ENCODE measurements at regions not wholly inside any gene's neighbourhood (a gene's known extent, or its start where the extent isn't known, plus 50 kb on each side); places are given as distances from the start of the nearest gene placed in this dataset.
A peak's percentile ranks its signal among the peaks of the same experiment; 100 is the strongest.

GRCh38 chr5:142395334-142395733 lies 70.5 kb upstream of the SPRY4 start:
- TF ChIP-seq CTCF (IDR thresholded peaks at IDR 0.05) = no peak
- no peak for TF ChIP-seq POLR2A (IDR thresholded peaks at IDR 0.05)
- WGBS, 2 donors = 87 to 89% methylated on average over 4 of the region's 4 CpGs
- intact Hi-C loops (cut with DNase I; ENCODE audit: low total_unique reads) = no loop called here
- no peak overlapping the region for H3K4me3 ChIP-seq (ENCODE audit: low read depth, poor library complexity, severe bottlenecking)
- DNase-seq (ENCODE audit: low spot score in 2 of 2) = peak in 1 of 2 donors; percentile 29

- H3K4me3 ChIP-seq (ENCODE audit: low read depth, poor library complexity, severe bottlenecking) = no peak overlapping the region
- WGBS, 2 donors = 63 to 65% methylated on average over 8 of the region's 8 CpGs
- no peak for DNase-seq (ENCODE audit: low spot score in 2 of 2)
- no peak for TF ChIP-seq CTCF (IDR thresholded peaks at IDR 0.05)
- TF ChIP-seq POLR2A (IDR thresholded peaks at IDR 0.05) = no peak
- intact Hi-C loops (cut with DNase I; ENCODE audit: low total_unique reads) = no loop called here
Measured at GRCh38 chr5:142391058-142391845, 66.4 kb upstream of the SPRY4 start.

- 39 to 46% methylated on average over 3 of the region's 3 CpGs for WGBS, 2 donors
- no peak overlapping the region for H3K4me3 ChIP-seq (ENCODE audit: low read depth, poor library complexity, severe bottlenecking)
- intact Hi-C loops (cut with DNase I; ENCODE audit: low total_unique reads) = no loop called here
- no peak for TF ChIP-seq CTCF (IDR thresholded peaks at IDR 0.05)
- TF ChIP-seq POLR2A (IDR thresholded peaks at IDR 0.05) = no peak
- no peak for DNase-seq (ENCODE audit: low spot score in 2 of 2)
Measured at GRCh38 chr5:142390334-142390733, 65.5 kb upstream of the SPRY4 start.

GRCh38 chr5:142388696-142389095 lies 63.9 kb upstream of the SPRY4 start:
- intact Hi-C loops (cut with DNase I; ENCODE audit: low total_unique reads) = no loop called here
- 86 to 88% methylated on average over 1 of the region's 1 CpG for WGBS, 2 donors
- TF ChIP-seq CTCF (IDR thresholded peaks at IDR 0.05) (no peak), POLR2A (IDR thresholded peaks at IDR 0.05) (no peak)

GRCh38 chr5:142387024-142387682 lies 62.3 kb upstream of the SPRY4 start:
- no peak for DNase-seq (ENCODE audit: low spot score in 2 of 2)
- 88 to 96% methylated on average over 3 of the region's 3 CpGs for WGBS, 2 donors
- TF ChIP-seq CTCF (IDR thresholded peaks at IDR 0.05) (no peak), POLR2A (IDR thresholded peaks at IDR 0.05) (no peak)
- intact Hi-C loops (cut with DNase I; ENCODE audit: low total_unique reads) = no loop called here
- no peak overlapping the region for H3K4me3 ChIP-seq (ENCODE audit: low read depth, poor library complexity, severe bottlenecking)

More at GRCh38 chr5:142388696-142389095, 63.9 kb upstream of the SPRY4 start:
- DNase-seq (ENCODE audit: low spot score in 2 of 2) = no peak
- H3K4me3 ChIP-seq (ENCODE audit: low read depth, poor library complexity, severe bottlenecking) = no peak overlapping the region

Measured in lower leg skin (tissue), 4 donors.